Right lobe of liver (tissue), 4 donors: ENCODE measurements at regions not wholly inside any gene's neighbourhood (a gene's known extent, or its start where the extent isn't known, plus 50 kb on each side); places are given as distances from the start of the nearest gene placed in this dataset.
A peak's percentile ranks its signal among the peaks of the same experiment; 100 is the strongest.

Source experiments
- POLR2A ChIP-seq: fragments of 450-650 bp; IDR thresholded peaks from one replicate; pipeline ENCODE4 v1.6.1; 2017; ENCODE audit warnings: antibody characterized with exemption, mild to moderate bottlenecking
- TF ChIP-seq, protein P1 (sequence below), 4 donors: fragments of 200-600 bp in 3 of 4; fragments of 450-650 bp in 1 of 4; IDR thresholded peaks; one replicate each; pipeline versions ENCODE4 v1.5.1 to v1.8.0; 2016 to 2022; ENCODE audit warnings: antibody characterized with exemption in 4 of 4, mild to moderate bottlenecking in 2 of 4
- donor health status: DM: no; HTN: no; CAD: no.
- donor health status: DM: no; HTN: no; CAD: no.
- donor health status: DM: no; HTN: yes; CAD: no.

DNA sequence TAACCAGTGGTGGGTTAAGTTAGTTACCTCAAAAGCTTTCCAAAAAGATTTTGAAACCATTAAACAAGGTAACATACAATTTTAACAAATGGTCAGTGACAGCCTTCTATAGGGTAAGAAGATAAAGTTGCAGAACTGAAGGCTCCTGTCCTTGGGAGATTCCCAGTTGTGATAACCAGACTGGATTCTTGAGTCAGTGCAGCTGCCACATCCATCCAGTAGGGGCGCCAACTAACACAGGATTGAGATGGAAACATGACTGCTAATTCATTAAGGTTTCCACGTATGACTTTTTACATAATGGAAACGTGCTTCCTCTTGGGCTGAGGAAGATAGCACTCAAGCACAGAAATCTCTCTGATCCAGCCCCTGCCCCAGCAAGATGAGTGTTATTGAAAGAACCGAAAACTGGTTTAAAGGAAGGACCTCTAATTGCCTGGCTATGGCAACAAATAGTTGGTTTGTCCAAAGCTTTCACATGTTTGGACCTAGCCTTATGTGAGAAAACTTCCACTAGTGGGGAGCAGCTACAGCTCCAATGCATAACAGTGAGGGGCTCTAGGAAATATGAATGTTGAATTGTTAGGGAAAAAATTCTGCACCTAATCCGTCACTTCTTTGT is 269.8 kb upstream of the MYOCD start:
- no peak for TF ChIP-seq POLR2A
- TF ChIP-seq, protein P1, sequence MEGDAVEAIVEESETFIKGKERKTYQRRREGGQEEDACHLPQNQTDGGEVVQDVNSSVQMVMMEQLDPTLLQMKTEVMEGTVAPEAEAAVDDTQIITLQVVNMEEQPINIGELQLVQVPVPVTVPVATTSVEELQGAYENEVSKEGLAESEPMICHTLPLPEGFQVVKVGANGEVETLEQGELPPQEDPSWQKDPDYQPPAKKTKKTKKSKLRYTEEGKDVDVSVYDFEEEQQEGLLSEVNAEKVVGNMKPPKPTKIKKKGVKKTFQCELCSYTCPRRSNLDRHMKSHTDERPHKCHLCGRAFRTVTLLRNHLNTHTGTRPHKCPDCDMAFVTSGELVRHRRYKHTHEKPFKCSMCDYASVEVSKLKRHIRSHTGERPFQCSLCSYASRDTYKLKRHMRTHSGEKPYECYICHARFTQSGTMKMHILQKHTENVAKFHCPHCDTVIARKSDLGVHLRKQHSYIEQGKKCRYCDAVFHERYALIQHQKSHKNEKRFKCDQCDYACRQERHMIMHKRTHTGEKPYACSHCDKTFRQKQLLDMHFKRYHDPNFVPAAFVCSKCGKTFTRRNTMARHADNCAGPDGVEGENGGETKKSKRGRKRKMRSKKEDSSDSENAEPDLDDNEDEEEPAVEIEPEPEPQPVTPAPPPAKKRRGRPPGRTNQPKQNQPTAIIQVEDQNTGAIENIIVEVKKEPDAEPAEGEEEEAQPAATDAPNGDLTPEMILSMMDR (IDR thresholded peaks at IDR 0.05): peak in 3 of 4 donors; percentile 31 to 51 (median 36)
